Upper lobe of right lung (tissue), 1 donor: ENCODE measurements at regions not wholly inside any gene's neighbourhood (a gene's known extent, or its start where the extent isn't known, plus 50 kb on each side); places are given as distances from the start of the nearest gene placed in this dataset.

Experiments used
- ATAC-seq: fragments of 200-7000 bp; cut with Tn5 transposase; one replicate; pipeline ENCODE4 v1.9.1; 2020; ENCODE audit warnings: mild to moderate bottlenecking, moderate library complexity
- DNase-seq: peaks from one replicate; pipeline ENCODE4 v3.0.0-alpha.2; 2020
- H3K27ac ChIP-seq: fragments of 200-600 bp; one replicate; pipeline ENCODE4 v1.8.0; 2022
- H3K27me3 ChIP-seq: fragments of 200-600 bp; one replicate; pipeline ENCODE4 v1.8.0; 2022; ENCODE audit warnings: mild to moderate bottlenecking
- H3K36me3 ChIP-seq: fragments of 200-600 bp; one replicate; pipeline ENCODE4 v1.8.0; 2022
- H3K4me1 ChIP-seq: fragments of 200-600 bp; one replicate; pipeline ENCODE4 v1.8.0; 2022
- H3K4me3 ChIP-seq: fragments of 200-600 bp; one replicate; pipeline ENCODE4 v1.8.0; 2022; ENCODE audit warnings: mild to moderate bottlenecking
- H3K9me3 ChIP-seq: fragments of 200-600 bp; one replicate; pipeline ENCODE4 v1.8.0; 2022
- intact Hi-C: fragments of 100-400 bp; cut with DNase I; formaldehyde crosslinking; loops from one replicate; pipeline ENCODE4 v1.11.0; 2022
- TF ChIP-seq, protein P1 (sequence below): fragments of 200-600 bp; IDR thresholded peaks from one replicate; pipeline ENCODE4 v1.8.0; 2022; ENCODE audit warnings: antibody characterized with exemption
- donor health status: DM: no; HTN: yes; CAD: no; lungs with severe emphysema.

DNA sequence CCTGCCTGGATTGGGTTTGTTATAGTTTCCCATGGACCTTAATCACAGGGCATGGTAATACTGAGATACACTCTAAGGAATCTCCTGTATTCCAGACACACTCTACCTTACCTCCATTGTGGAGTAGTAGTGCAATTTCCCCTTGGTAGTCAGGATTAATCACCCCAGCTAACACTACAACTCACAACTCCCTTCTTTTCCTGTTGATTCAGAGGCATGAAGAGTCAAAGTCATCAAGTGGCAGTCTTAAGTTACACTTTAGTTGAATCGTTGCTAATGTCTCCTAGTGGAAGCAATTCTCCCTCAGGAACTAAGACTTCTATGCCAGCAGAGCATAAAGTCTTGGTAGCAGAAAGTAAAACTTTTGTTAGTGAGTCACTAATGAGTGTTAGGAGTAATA, 122.7 kb upstream of the APC start:
- Histone ChIP-seq H3K4me3 (no peak overlapping the region), H3K27me3 (no peaks in the 10 kb centered on the region), H3K27ac (no peak overlapping the region), H3K36me3 (no peaks in the 10 kb centered on the region), H3K9me3 (no peaks in the 10 kb centered on the region), H3K4me1 (no peaks in the 10 kb centered on the region)
- intact Hi-C loops, result no loop called here
- no peak for ATAC-seq
- TF ChIP-seq, protein P1, sequence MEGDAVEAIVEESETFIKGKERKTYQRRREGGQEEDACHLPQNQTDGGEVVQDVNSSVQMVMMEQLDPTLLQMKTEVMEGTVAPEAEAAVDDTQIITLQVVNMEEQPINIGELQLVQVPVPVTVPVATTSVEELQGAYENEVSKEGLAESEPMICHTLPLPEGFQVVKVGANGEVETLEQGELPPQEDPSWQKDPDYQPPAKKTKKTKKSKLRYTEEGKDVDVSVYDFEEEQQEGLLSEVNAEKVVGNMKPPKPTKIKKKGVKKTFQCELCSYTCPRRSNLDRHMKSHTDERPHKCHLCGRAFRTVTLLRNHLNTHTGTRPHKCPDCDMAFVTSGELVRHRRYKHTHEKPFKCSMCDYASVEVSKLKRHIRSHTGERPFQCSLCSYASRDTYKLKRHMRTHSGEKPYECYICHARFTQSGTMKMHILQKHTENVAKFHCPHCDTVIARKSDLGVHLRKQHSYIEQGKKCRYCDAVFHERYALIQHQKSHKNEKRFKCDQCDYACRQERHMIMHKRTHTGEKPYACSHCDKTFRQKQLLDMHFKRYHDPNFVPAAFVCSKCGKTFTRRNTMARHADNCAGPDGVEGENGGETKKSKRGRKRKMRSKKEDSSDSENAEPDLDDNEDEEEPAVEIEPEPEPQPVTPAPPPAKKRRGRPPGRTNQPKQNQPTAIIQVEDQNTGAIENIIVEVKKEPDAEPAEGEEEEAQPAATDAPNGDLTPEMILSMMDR, result no peak
- no peak for DNase-seq

DNA sequence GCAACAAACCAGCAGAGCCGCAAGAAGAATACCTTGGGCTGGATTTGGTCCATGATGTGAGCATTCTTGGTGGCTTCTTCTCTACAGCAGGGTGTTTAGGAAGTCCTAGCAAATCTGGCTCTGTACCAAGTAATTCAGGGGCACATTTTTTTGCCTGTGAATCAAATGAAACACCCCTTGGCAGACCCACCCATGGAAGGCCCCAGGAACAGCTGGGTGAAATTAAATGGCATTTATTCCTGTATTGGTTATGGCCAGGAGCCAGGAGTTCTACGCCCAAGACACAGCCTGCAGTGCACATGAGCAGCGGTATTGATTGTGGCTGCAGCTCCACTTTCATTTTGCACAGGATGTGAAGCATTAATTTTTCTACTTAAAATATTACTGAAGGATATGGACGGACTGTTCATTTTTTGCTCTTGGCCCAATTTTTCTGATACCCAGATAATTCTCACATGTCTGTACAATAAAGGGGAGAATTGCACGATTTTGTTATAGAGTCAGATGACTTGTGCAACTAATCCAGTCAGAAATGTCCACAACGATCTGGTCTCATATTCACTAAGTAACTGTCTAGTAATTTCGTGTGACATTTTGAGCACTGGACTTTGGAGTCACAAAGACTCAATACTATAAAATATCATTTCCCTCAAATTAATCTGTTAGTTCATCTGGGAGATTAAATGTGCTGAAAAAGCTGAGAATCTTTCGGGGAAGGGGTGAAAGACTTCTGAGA, 120.7 kb upstream of the APC start:
- no peaks in the 10 kb centered on the region for H3K36me3 ChIP-seq
- DNase-seq, result no peak
- no peak for ATAC-seq
- TF ChIP-seq, protein P1, result no peak
- intact Hi-C loops, result no loop called here
- H3K9me3 ChIP-seq, result no peaks in the 10 kb centered on the region
- no peak overlapping the region for H3K27ac ChIP-seq
- no peaks in the 10 kb centered on the region for H3K27me3 ChIP-seq
- no peak overlapping the region for H3K4me3 ChIP-seq
- H3K4me1 ChIP-seq, result no peaks in the 10 kb centered on the region

DNA sequence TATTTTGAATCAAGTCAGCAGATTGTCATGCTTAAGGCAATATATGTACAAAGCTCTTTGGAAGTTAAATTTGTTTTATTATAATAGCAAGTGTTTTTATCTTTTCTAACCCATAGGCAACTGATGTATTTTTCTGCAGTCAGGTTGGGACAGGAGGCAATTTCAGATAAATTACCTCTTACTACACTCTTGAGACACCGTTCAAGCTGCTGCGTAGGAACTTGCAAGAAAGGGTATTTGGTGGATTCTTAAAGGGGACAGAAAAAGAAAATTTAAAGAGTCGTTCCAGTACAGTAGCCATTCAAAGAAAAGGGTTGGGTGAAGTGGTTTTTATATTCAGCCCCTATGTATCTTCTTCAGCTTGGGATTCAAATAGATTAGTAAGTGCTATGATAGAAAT, 112.4 kb upstream of the APC start:
- Histone ChIP-seq H3K27ac (no peak overlapping the region), H3K4me3 (no peak overlapping the region), H3K36me3 (no peaks in the 10 kb centered on the region), H3K9me3 (no peaks in the 10 kb centered on the region), H3K4me1 (no peaks in the 10 kb centered on the region), H3K27me3 (no peaks in the 10 kb centered on the region)
- ATAC-seq, result no peak
- intact Hi-C loops, result no loop called here
- TF ChIP-seq, protein P1, result no peak
- no peak for DNase-seq

DNA sequence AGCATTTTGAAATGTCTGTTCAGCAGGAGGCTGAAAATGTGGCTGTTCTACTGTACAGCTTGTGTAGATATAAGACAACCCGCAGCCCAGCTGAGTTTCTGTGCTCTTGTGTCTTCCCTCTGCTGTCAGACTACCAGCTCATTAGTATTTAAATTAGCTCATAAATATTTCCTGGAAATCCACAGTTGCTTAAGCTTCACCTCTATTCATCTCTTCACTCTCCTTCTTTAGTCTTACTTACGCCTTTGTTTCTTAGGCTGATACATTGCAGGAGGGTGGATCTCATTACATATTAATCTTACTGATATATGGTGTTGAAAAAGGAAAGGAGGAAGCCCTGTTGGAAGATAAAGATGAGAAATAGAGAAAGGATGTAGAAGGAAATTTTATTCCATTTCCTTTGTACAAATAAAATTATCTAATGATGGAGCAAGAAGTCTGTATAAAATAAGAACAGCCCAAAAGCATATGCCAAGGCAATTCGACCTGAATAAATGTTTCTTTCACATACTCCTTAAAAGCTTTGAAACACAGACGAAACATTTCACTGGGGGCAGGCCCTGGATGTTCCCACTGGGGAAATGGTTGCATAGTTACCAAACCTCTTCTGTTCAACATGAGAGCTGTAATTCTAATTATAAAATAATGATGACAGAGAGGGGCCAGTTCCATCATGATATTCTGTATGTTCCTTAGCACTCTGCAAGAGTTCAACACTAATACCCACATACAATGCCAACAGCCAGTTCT, 111.8 kb upstream of the APC start:
- DNase-seq, result no peak
- ATAC-seq, result no peak
- Histone ChIP-seq H3K4me3 (no peak overlapping the region), H3K9me3 (no peaks in the 10 kb centered on the region), H3K36me3 (no peaks in the 10 kb centered on the region), H3K4me1 (no peaks in the 10 kb centered on the region), H3K27me3 (no peaks in the 10 kb centered on the region), H3K27ac (no peak overlapping the region)
- intact Hi-C loops, result no loop called here
- TF ChIP-seq, protein P1, result no peak

DNA sequence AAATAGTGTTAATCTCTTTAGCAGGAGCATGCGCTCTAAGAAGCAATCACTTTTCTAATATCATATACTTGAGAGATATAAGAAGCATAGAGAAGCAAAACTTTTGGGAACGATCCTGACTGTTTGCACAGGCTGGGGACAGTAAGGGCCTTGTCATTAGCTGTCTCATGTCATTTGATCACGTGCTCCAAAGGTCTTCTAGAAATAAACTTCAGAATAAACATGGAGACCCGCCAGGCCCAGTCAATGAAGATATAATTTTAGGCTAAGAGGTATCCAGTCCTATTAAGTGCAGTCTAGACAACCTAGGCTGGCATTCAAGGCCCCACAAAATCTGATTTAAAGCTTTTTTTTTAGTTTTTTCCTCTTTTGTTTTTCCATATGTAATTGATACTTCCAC, 111.0 kb upstream of the APC start:
- Histone ChIP-seq H3K27ac (no peak overlapping the region), H3K4me3 (no peak overlapping the region), H3K27me3 (no peaks in the 10 kb centered on the region), H3K9me3 (no peaks in the 10 kb centered on the region), H3K4me1 (no peaks in the 10 kb centered on the region), H3K36me3 (no peaks in the 10 kb centered on the region)
- intact Hi-C loops, result no loop called here
- DNase-seq, result no peak
- TF ChIP-seq, protein P1, result no peak
- ATAC-seq, result no peak
